GM19395 (cell line): ENCODE measurements at regions not wholly inside any gene's neighbourhood (a gene's known extent, or its start where the extent isn't known, plus 50 kb on each side); places are given as distances from the start of the nearest gene placed in this dataset.

Experiments
- ATAC-seq: cut with Tn5 transposase; IDR thresholded peaks from one replicate; pipeline ENCODE4 v1.9.1; 2021; ENCODE audit warnings: mild to moderate bottlenecking, moderate library complexity; ENCODE audit not compliant: unreplicated experiment

- ATAC-seq, result no peak
These were observed 155.4 kb downstream of the ARL4C start for GRCh38 chr2:234341306-234341985.

- no peak for ATAC-seq
These were observed 157.4 kb downstream of the ARL4C start for GRCh38 chr2:234339501-234339900.

DNA sequence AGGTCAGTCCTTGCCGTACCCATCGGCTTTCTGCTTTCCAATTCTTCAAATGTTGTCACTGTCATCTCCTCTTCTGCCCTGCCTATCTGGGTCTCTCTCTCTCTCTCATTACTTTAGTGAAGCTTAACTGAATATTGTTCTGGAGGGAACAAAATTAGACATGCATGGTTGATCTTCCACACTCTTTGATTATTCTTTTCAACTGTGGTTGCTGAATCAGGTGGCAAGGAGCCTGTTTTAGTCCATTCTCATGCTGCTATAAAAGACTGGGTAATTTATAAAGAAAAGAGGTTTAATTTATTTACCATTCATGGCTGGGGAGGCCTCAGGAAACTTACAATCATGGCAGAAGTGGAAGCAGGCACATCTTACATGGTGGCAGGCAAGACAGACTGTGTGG lies 157.9 kb downstream of the ARL4C start:
- ATAC-seq, result no peak

GRCh38 chr2:234335661-234336228 lies 161.1 kb downstream of the ARL4C start:
- ATAC-seq, result no peak

DNA sequence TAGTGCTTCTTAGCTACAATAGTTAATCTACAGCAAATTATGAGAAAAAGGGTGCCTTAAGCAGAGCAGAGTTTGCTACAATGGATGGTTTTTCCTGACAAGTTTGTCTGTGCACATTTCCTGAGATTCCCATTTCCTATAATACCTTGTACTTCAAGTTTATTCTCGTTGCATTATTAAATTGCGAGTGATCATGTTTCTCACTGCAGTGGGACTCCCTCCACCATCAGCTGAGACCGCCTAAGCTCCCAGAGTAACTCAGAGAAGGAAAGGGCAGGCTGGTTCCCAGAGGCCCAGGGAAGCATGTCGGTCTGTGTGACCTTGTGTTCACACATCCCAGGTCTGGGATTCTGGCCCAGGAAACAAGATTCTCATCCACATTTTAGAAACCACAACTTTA lies 162.1 kb downstream of the ARL4C start:
- ATAC-seq, result no peak

DNA sequence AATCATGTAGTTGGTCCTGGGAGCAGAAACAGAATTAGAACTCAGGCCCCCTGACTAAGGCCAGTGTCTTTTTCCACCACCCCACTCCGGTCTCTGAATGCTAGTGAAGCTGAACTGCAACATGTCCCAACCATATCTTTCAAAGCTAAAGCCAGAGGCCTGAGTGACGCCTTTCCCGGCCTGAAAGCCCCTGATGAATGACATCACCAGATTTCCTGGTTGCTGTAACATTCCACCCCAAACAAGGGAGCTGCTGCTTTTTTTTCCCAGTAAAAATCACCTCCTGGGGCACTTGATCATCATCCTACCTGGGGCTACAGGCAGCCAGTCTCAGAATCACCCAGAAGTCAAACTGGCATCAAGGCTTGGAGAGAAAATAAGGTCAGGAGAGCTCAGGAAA lies 162.7 kb downstream of the ARL4C start:
- no peak for ATAC-seq

GRCh38 chr2:234333168-234334130 lies 163.4 kb downstream of the ARL4C start:
- ATAC-seq, result no peak

- no peak for ATAC-seq
These were observed 164.9 kb downstream of the ARL4C start for GRCh38 chr2:234331966-234332365.

DNA sequence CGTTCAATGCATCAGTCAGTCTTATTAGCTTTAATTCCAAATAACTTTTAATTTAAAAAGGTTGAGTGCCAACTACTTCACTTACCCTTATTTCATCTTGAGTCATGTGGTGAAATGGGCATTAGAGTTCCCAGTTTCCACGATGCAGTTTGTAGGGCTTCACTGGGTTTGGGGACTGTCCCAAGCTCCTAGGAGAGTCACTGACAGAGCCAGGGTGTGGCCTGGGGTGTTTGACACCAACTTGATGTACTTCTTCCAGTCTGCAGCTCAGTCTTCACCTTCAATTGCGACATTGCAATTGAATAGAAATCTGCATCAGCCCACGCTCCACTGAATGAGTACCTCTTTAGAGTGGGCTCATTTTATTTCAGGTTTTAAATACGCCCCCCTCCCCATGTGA lies 165.3 kb downstream of the ARL4C start:
- ATAC-seq, result no peak

DNA sequence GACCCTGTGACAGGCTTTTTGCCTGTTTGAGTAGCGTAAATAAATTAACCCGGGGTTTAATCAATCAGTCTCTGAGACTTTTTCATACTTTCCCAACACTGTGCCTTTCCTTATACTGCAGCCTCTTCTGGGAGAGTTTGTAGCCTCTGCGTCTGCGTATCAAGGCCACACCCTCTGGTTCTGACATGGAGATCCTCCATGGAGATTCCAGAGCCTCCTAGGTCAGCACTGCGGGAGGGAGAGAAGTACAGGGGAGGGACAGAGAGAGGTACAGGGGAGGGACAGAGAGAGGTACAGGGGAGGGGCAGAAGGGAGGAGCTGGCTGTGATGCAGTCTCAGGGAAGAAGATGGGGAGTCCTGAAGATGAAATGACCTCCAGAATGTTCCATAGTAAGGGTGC lies 166.0 kb downstream of the ARL4C start:
- no peak for ATAC-seq

- ATAC-seq, result no peak
These were observed 167.5 kb downstream of the ARL4C start for GRCh38 chr2:234329202-234329960.

GRCh38 chr2:234328444-234328990 lies 168.4 kb downstream of the ARL4C start:
- no peak for ATAC-seq

- no peak for ATAC-seq
These were observed 170.2 kb downstream of the ARL4C start for GRCh38 chr2:234326694-234327093.

DNA sequence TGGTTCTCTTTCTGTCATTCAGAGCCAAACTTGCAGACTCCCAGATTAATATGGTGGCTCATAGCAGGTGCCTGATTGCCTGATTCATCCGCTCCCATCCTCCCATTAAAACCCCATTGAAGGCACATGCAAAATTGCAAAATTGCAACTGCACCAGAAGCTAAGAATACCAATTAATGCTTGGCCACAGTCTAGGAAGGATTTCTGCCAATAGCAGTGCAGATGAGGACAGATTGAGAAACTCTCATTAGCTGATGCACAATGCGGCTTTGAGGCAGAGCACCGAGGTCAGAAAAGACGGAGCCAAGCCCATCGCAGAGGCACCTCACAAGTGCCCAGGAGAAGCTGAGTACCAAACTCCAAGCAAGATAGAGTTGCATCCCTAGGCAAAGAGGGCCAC lies 172.8 kb downstream of the ARL4C start:
- no peak for ATAC-seq

GRCh38 chr2:234322766-234323465 lies 174.0 kb downstream of the ARL4C start:
- ATAC-seq, result no peak

DNA sequence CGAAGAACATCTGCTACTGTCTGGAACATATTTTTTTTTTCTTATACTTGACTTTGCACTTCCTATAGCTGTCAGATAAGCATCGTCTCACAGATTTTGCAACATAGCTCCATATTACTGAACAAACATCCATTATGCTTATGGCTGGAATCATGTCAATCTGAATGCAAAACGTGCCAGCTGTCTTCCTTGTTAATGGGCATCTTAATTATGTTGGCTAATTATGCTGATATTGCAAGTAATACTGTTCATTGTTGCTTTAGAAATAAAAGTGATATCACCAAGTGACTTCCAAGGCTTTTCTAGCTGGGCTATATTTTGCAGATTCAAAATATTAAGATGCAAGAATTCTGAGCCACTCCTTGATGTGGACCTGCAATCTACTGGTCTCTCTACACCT lies 176.8 kb downstream of the ARL4C start:
- ATAC-seq, result no peak

DNA sequence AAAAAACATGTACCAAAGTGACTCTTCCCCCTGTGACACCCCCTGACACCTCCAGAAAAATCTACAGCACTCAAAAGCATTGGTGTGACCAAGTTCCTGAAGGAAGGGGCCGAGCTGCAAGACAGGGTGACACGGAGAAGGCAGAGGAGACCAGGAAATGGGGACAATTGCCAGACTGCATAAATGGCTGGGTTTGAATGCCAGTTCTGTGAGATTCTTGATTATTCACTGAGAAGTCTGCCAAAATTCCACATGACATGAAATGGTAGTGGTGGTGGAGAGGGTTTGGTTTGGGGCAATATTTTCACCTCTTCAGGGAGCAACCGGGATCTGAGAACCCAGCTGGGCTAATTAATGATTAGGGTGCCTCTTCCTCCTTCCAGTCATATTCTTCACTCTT lies 178.5 kb downstream of the ARL4C start:
- no peak for ATAC-seq

GRCh38 chr2:234313558-234313957 lies 183.3 kb downstream of the ARL4C start:
- no peak for ATAC-seq

DNA sequence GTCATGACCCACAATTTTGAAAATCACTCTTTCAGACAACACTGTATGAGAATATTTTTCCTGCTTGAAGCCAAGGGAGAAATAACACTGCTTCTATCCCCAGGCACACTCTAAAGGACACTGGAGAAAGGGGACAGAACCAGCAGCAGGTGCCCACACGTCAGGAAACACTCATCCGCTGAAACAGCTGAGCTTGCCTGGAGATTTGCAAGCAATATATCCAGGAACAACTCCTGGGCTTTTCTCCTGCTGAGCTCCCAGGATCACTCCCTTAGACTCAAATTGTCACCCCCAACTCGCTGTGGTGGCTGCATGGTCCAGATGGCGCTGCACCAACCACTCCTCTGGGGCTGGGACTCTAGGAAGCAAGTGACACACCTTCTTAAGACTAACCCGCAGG lies 186.7 kb downstream of the ARL4C start:
- ATAC-seq, result no peak

- no peak for ATAC-seq
These were observed 187.4 kb downstream of the ARL4C start for GRCh38 chr2:234309431-234309830.
